Thyroid gland (tissue), 4 donors: ENCODE measurements at regions not wholly inside any gene's neighbourhood (a gene's known extent, or its start where the extent isn't known, plus 50 kb on each side); places are given as distances from the start of the nearest gene placed in this dataset.

Experiments used
- DNase-seq, 2 donors: peaks; one replicate each; pipeline ENCODE4 v3.0.0-alpha.2; 2019
- H3K27ac ChIP-seq, 3 donors: fragments of 200-600 bp; sonication (generic); 1 replicate in 2 of 3; 2 replicates in 1 of 3; pipeline ENCODE4 v1.5.1; 2016 to 2019; ENCODE audit warnings: mild to moderate bottlenecking in 1 of 3, moderate library complexity in 1 of 3
- H3K27me3 ChIP-seq: fragments of 200-600 bp; sonication (generic); one replicate; pipeline ENCODE4 v1.5.1; 2019
- H3K36me3 ChIP-seq, 2 donors: fragments of 200-600 bp; sonication (generic); one replicate each; pipeline ENCODE4 v1.5.1; 2016 to 2019
- H3K4me1 ChIP-seq, 2 donors: fragments of 200-600 bp; sonication (generic); one replicate each; pipeline ENCODE4 v1.5.1; 2017 to 2019
- H3K4me3 ChIP-seq, 3 donors: fragments of 200-600 bp; sonication (generic); replicated peaks in 1 of 3; 1 replicate in 2 of 3; 2 replicates in 1 of 3; pipeline ENCODE4 v1.5.1; 2016; ENCODE audit warnings: mild to moderate bottlenecking in 1 of 3
- H3K9me3 ChIP-seq: fragments of 200-600 bp; sonication (generic); one replicate; pipeline ENCODE4 v1.5.1; 2017
- POLR2A ChIP-seq, 2 donors: fragments of 450-650 bp; IDR thresholded peaks; one replicate each; pipeline ENCODE4 v1.6.1; 2017; ENCODE audit warnings: antibody characterized with exemption in 2 of 2, mild to moderate bottlenecking in 2 of 2, moderate library complexity in 1 of 2
- WGBS, 2 donors: methylation state at CpG; one replicate each; pipeline ENCODE4 v1.1.5; 2017; 5-methylcytosine and 5-hydroxymethylcytosine counted together
- intact Hi-C: fragments of 100-400 bp; cut with DNase I; formaldehyde crosslinking; loops from one replicate; pipeline ENCODE4 v1.15.1; 2023
- TF ChIP-seq, protein P1 (sequence below), 6 experiments: fragments of 200-600 bp in 3 of 6; fragments of 450-650 bp in 3 of 6; sonication (generic) in 3 of 6; IDR thresholded peaks; one replicate each; pipeline ENCODE4 v1.5.1; 2016 to 2019; ENCODE audit warnings: antibody characterized with exemption in 6 of 6, mild to moderate bottlenecking in 2 of 6, inconsistent platforms in 1 of 6, moderate library complexity in 1 of 6

DNA sequence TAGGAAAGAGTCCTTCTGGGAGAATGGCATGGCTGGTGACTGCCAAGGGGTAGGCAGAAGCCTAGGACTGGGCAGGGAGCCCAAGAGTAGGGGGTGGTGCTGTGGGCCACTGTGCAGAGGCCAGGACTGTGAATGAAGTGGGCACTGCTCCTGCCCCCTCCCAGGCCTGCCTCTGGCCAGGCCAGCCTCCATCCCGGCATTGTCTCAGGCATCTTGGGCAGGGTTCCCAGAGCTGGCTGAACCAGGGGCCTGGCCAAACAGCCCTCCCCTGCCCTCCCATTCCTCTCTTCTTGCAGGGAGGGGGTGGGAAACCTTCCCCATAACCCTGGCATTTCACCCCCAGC, 81.6 kb downstream of the MRPL14 start:
- peaks cover 11 to 64% of the 10 kb centered on the region in 2 donors for H3K4me1 ChIP-seq
- 0 to 40% methylated on average over 1 of the region's 1 CpG for WGBS, 2 donors
- no peaks in the 10 kb centered on the region for H3K36me3 ChIP-seq
- peak; percentile 99 for DNase-seq
- TF ChIP-seq POLR2A (IDR thresholded peaks at IDR 0.05) = no peak
- TF ChIP-seq, protein P1, sequence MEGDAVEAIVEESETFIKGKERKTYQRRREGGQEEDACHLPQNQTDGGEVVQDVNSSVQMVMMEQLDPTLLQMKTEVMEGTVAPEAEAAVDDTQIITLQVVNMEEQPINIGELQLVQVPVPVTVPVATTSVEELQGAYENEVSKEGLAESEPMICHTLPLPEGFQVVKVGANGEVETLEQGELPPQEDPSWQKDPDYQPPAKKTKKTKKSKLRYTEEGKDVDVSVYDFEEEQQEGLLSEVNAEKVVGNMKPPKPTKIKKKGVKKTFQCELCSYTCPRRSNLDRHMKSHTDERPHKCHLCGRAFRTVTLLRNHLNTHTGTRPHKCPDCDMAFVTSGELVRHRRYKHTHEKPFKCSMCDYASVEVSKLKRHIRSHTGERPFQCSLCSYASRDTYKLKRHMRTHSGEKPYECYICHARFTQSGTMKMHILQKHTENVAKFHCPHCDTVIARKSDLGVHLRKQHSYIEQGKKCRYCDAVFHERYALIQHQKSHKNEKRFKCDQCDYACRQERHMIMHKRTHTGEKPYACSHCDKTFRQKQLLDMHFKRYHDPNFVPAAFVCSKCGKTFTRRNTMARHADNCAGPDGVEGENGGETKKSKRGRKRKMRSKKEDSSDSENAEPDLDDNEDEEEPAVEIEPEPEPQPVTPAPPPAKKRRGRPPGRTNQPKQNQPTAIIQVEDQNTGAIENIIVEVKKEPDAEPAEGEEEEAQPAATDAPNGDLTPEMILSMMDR (IDR thresholded peaks at IDR 0.05) = no peak
- H3K9me3 ChIP-seq = no peaks in the 10 kb centered on the region
- peak overlapping the region; percentile 27 to 73 (median 28) for H3K27ac ChIP-seq
- H3K27me3 ChIP-seq = no peaks in the 10 kb centered on the region
- H3K4me3 ChIP-seq = no peak overlapping the region
- intact Hi-C loops = no loop called here

DNA sequence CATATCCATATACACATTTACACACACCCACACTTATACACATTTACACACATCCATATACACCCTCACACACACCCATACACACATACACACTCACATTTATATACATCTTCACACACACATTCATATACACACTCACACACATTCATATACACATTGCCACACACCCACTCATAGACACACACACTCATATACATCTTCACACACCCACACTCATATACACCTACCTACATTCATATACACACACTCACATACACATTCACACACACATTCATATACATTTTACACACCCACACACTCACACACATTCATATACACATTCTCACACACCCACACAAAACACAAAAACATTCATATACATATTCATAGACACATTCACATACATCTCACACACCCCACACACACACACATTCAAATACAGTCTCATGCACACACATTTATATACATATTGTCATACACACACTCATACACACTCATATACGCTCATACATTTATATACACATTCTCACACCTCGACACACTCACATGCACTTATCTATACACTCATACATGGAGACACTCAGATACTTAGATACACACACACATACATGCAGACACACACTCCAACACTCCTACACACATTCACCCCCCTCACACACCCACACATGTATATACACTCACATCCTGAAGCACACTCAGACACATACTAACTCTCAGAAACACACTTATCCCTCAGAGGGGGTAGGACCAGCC, 82.1 kb downstream of the MRPL14 start:
- intact Hi-C loops = no loop called here
- peaks cover 11 to 61% of the 10 kb centered on the region in 2 donors for H3K4me1 ChIP-seq
- H3K27ac ChIP-seq = peak overlapping the region in 2 of 3 donors; percentile 28 to 73
- WGBS, 2 donors = 52 to 55% methylated on average over 2 of the region's 2 CpGs
- H3K27me3 ChIP-seq = no peaks in the 10 kb centered on the region
- H3K4me3 ChIP-seq = no peak overlapping the region
- H3K36me3 ChIP-seq = no peaks in the 10 kb centered on the region
- TF ChIP-seq, protein P1 (IDR thresholded peaks at IDR 0.05) = no peak
- no peak for TF ChIP-seq POLR2A (IDR thresholded peaks at IDR 0.05)
- H3K9me3 ChIP-seq = no peaks in the 10 kb centered on the region
- no peak for DNase-seq

DNA sequence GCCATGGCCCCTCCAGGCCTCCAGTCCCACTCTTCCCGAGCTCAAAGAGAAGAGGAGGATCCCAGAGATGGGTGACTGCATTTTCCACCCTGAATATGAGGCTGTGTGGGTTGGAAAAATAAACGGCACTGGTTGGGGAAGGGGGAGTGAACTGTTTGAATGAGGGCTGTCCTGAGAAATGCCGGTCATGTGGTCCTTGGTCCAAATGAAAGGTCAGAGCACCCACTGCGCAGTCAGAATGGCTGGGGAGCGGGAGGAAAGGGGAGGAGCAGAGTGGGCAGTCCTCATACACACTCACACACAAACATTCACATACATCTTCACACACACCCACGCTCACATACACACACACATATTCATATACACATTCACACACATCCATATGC, 83.1 kb downstream of the MRPL14 start:
- Histone ChIP-seq H3K36me3 (no peaks in the 10 kb centered on the region), H3K4me1 (peaks cover 11 to 51% of the 10 kb centered on the region in 2 donors), H3K27me3 (no peaks in the 10 kb centered on the region), H3K4me3 (no peak overlapping the region), H3K9me3 (no peaks in the 10 kb centered on the region), H3K27ac (peak overlapping the region in 2 of 3 donors; percentile 43 to 45)
- no peak for DNase-seq
- intact Hi-C loops = no loop called here
- TF ChIP-seq, protein P1 (IDR thresholded peaks at IDR 0.05) = no peak
- no peak for TF ChIP-seq POLR2A (IDR thresholded peaks at IDR 0.05)
- WGBS, 2 donors = 56 to 59% methylated on average over 6 of the region's 6 CpGs

DNA sequence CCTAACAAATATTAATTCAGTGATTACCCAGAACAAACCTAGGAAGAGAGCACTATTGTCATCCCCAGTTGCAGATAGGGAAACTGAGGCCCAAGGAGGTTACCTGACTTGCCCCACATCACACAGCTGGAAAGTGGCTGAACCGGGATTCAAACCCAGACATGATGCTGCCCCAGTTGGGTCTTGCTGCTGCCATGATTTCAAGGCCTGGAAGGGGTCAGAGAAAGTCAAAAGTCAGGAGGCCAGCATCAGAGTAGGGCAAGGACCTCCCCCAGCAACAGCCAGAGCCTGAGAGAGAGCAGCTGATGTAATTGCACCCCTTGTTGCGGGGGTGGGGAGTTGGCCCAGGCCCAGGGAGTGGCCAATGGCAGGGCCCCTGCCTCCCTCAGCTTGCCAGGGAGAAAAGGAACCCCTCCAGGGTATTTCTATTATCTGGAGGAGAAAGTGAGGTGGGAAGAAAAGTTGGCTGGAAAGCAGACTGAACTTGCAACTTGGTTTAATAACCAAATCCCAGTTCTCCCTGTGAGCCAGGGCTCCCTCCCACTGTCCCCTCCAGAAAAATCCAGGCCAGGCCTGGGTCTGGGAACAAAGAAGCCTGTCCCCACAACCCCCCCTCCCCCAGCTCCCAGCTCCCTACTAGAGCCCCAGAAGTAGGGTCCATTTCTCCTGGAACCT, 83.6 kb downstream of the MRPL14 start:
- intact Hi-C loops = no loop called here
- no peak overlapping the region for H3K4me3 ChIP-seq
- peak overlapping the region in 2 of 3 donors; percentile 43 to 45 for H3K27ac ChIP-seq
- no peaks in the 10 kb centered on the region for H3K36me3 ChIP-seq
- DNase-seq = peak; percentile 39 to 50
- H3K4me1 ChIP-seq = peaks cover 11 to 50% of the 10 kb centered on the region in 2 donors
- WGBS, 2 donors = 40 to 84% methylated on average over 1 to 2 of the region's 2 CpGs
- H3K9me3 ChIP-seq = no peaks in the 10 kb centered on the region
- H3K27me3 ChIP-seq = no peaks in the 10 kb centered on the region
- TF ChIP-seq POLR2A (IDR thresholded peaks at IDR 0.05) = no peak
- TF ChIP-seq, protein P1 (IDR thresholded peaks at IDR 0.05) = no peak

DNA sequence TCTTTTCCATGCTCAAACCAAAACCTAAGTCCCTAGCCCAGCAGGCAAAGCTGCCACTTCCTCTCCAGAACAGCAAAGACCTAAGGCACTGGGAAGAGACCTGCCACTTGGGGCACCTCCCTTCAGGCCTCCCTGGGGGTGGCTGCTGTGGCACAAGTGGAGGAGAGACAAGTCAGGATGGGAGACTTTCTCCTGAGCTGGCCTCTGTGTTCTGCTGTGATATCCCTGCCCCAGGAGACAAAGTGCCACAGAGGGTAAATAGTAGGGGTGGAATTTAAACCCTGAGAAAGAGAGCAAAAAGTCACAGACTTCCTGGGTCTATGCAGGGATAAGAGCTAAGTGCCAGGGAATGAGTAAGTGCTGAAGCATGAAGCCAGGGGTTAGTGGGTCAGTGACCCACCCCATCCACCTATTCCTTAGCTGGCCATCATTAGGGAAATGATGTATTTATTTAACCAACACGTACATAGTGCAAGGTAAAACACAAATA, 84.2 kb downstream of the MRPL14 start:
- intact Hi-C loops = no loop called here
- DNase-seq = no peak
- TF ChIP-seq, protein P1 (IDR thresholded peaks at IDR 0.05) = no peak
- Histone ChIP-seq H3K4me3 (no peak overlapping the region), H3K27me3 (no peaks in the 10 kb centered on the region), H3K27ac (peak overlapping the region in 1 of 3 donors; percentile 43), H3K9me3 (no peaks in the 10 kb centered on the region), H3K4me1 (peaks cover 11 to 50% of the 10 kb centered on the region in 2 donors), H3K36me3 (no peaks in the 10 kb centered on the region)
- WGBS, 2 donors = 63 to 83% methylated on average over 1 of the region's 1 CpG
